IMR-90 (cell line): ENCODE measurements at regions not wholly inside any gene's neighbourhood (a gene's known extent, or its start where the extent isn't known, plus 50 kb on each side); places are given as distances from the start of the nearest gene placed in this dataset.
"Not testable (repeated sequence)": the region's sequence is repeated elsewhere in the genome, so short reads cannot be mapped to it uniquely, and the experiment has no call there.

ENCODE experiments used
- ATAC-seq: fragments of 200-7000 bp; cut with Tn5 transposase; 2 replicates; pipeline ENCODE4 v1.9.1; 2020; ENCODE audit warnings: low read depth, mild to moderate bottlenecking, moderate library complexity
- BruUV-seq: library from RNA; stranded (reverse); fragments of 400-500 nt; replicated peaks from 2 replicates; lab custom pipeline; 2021; lab: Mats Ljungman, UMichigan
- CTCF ChIA-PET: fragments of 300-600 bp; formaldehyde crosslinking; extraction: SDS; loops from one replicate; lab custom pipeline; 2021; ENCODE audit warnings: antibody characterized with exemption; lab: Yijun Ruan, JAX
- POLR2A ChIA-PET: fragments of 300-600 bp; sonication (Branson Sonifier 250); formaldehyde crosslinking; loops from one replicate; lab custom pipeline; 2022; ENCODE audit warnings: antibody characterized with exemption; ENCODE audit not compliant: unreplicated experiment; lab: Charles Lee
- DNase-seq: peaks from one replicate; pipeline ENCODE4 v3.0.0; 2013
- H2AFZ ChIP-seq: replicated peaks from 2 replicates; pipeline ENCODE3; 2013; ENCODE audit warnings: low read length, mild to moderate bottlenecking; ENCODE audit not compliant: poor library complexity
- H2AK5ac ChIP-seq: 2 replicates; pipeline ENCODE4 v1.6.1; 2013; ENCODE audit warnings: low read depth, low read length, inconsistent platforms
- H2AK9ac ChIP-seq: replicated peaks from 2 replicates; pipeline ENCODE3; 2013; ENCODE audit warnings: mild to moderate bottlenecking, low read depth, low read length, moderate library complexity; ENCODE audit not compliant: poor library complexity
- H2BK120ac ChIP-seq: 2 replicates; pipeline ENCODE4 v1.6.1; 2013; ENCODE audit warnings: low read depth, low read length, inconsistent platforms
- H2BK15ac ChIP-seq: 3 replicates; pipeline ENCODE4 v1.6.1; 2013; ENCODE audit warnings: low read depth, low read length, inconsistent platforms
- H2BK20ac ChIP-seq: 2 replicates; pipeline ENCODE4 v1.6.1; 2013; ENCODE audit warnings: low read depth, mild to moderate bottlenecking, inconsistent platforms, low read length, moderate library complexity
- H2BK5ac ChIP-seq: 2 replicates; pipeline ENCODE4 v1.6.1; 2013; ENCODE audit warnings: mild to moderate bottlenecking, low read depth, low read length, inconsistent platforms; ENCODE audit not compliant: poor library complexity, severe bottlenecking
- H3K14ac ChIP-seq: replicated peaks from 2 replicates; pipeline ENCODE4 v1.6.1; 2013; ENCODE audit warnings: low read depth, low read length, inconsistent platforms
- H3K18ac ChIP-seq: 2 replicates; pipeline ENCODE4 v1.6.1; 2013; ENCODE audit warnings: low read depth, low read length, control low read depth
- H3K23ac ChIP-seq: 2 replicates; pipeline ENCODE4 v1.6.1; 2013; ENCODE audit warnings: low read depth, low read length, inconsistent platforms
- H3K27ac ChIP-seq: 2 replicates; pipeline ENCODE4 v1.5.1; 2013; ENCODE audit warnings: mild to moderate bottlenecking, control low read depth, low read length; ENCODE audit not compliant: insufficient read depth
- H3K27me3 ChIP-seq: 2 replicates; pipeline ENCODE4 v1.6.1; 2013; ENCODE audit warnings: low read length; ENCODE audit not compliant: control insufficient read depth, insufficient read depth
- H3K36me3 ChIP-seq: 2 replicates; pipeline ENCODE4 v1.6.1; 2013; ENCODE audit warnings: low read length, mixed read lengths; ENCODE audit not compliant: control insufficient read depth, insufficient read depth
- H3K4ac ChIP-seq: 2 replicates; pipeline ENCODE4 v1.6.1; 2013; ENCODE audit warnings: low read depth, low read length, inconsistent platforms
- H3K4me1 ChIP-seq: 2 replicates; pipeline ENCODE4 v1.6.1; 2013; ENCODE audit warnings: low read length, mixed read lengths; ENCODE audit not compliant: control insufficient read depth, insufficient read depth
- H3K4me2 ChIP-seq: 2 replicates; pipeline ENCODE4 v1.6.1; 2013; ENCODE audit warnings: low read depth, mild to moderate bottlenecking, control low read depth, low read length, moderate library complexity
- H3K4me3 ChIP-seq: 2 replicates; pipeline ENCODE4 v1.5.1; 2013; ENCODE audit warnings: low read depth, mild to moderate bottlenecking, control low read depth, low read length, moderate library complexity; ENCODE audit not compliant: insufficient read depth
- H3K56ac ChIP-seq: 2 replicates; pipeline ENCODE4 v1.6.1; 2013; ENCODE audit warnings: low read length, inconsistent platforms; ENCODE audit not compliant: insufficient read depth; ENCODE audit errors: extremely low read depth
- H3K79me1 ChIP-seq, 2 experiments: 2 replicates each; pipeline ENCODE4 v1.6.1; 2013; ENCODE audit warnings: low read length in 2 of 2, inconsistent platforms in 1 of 2, low read depth in 1 of 2
- H3K9ac ChIP-seq: 2 replicates; pipeline ENCODE4 v1.6.1; 2013; ENCODE audit warnings: low read depth, low read length, control low read depth
- H3K9me1 ChIP-seq: 2 replicates; pipeline ENCODE4 v1.6.1; 2013; ENCODE audit warnings: low read length, inconsistent platforms; ENCODE audit not compliant: insufficient read depth
- H3K9me3 ChIP-seq: 2 replicates; pipeline ENCODE4 v1.6.1; 2013; ENCODE audit warnings: low read length; ENCODE audit not compliant: control insufficient read depth, insufficient read depth
- H4K20me1 ChIP-seq: 2 replicates; pipeline ENCODE4 v1.6.1; 2013; ENCODE audit warnings: low read length, inconsistent platforms; ENCODE audit not compliant: insufficient read depth
- H4K5ac ChIP-seq: 2 replicates; pipeline ENCODE4 v1.6.1; 2013; ENCODE audit warnings: mild to moderate bottlenecking, low read depth, low read length, control low read depth
- H4K8ac ChIP-seq, 2 experiments: 2 replicates each; pipeline ENCODE4 v1.6.1; 2013; ENCODE audit warnings: low read depth in 2 of 2, low read length in 2 of 2, control low read depth in 1 of 2, inconsistent platforms in 1 of 2
- H4K91ac ChIP-seq: 2 replicates; pipeline ENCODE4 v1.6.1; 2013; ENCODE audit warnings: low read depth, low read length, inconsistent platforms; ENCODE audit not compliant: insufficient read depth
- WGBS, 2 experiments: methylation state at CpG; one replicate each; pipeline versions ENCODE4 v1.1.5 to v1.1.7; 2013; ENCODE audit warnings: missing lambda C conversion rate in 2 of 2; ENCODE audit not compliant: insufficient read length in 1 of 2; ENCODE audit errors: extremely low coverage in 2 of 2; 5-methylcytosine and 5-hydroxymethylcytosine counted together
- dilution Hi-C: fragments of 300-500 bp; cut with HindIII; formaldehyde crosslinking; loops from one replicate; pipeline ENCODE4 v1.14.3; 2018; ENCODE audit warnings: low sequenced_read_pairs; ENCODE audit not compliant: unreplicated experiment
- in situ Hi-C: fragments of 300-500 bp; cut with MboI; formaldehyde crosslinking; loops from 3 replicates; pipeline ENCODE4 v1.14.3; 2019; ENCODE audit warnings: low sequenced_read_pairs, inconsistent platforms, mixed read lengths
- intact Hi-C: fragments of 100-400 bp; cut with micrococcal nuclease; formaldehyde crosslinking; loops from 2 replicates; pipeline ENCODE4 v1.10.0; 2022

- H4K5ac ChIP-seq, H3K14ac ChIP-seq, H4K91ac ChIP-seq, POLR2A ChIA-PET, intact Hi-C loops, H3K79me1 ChIP-seq, H2AK9ac ChIP-seq, H3K4ac ChIP-seq, H2BK120ac ChIP-seq, BruUV-seq, H2BK20ac ChIP-seq, H3K9me3 ChIP-seq, in situ Hi-C loops, H2BK15ac ChIP-seq, H3K9me1 ChIP-seq, H3K23ac ChIP-seq, dilution Hi-C loops, H2AFZ ChIP-seq, H3K27me3 ChIP-seq, H3K56ac ChIP-seq, ATAC-seq, H3K27ac ChIP-seq, H3K4me1 ChIP-seq, H4K20me1 ChIP-seq, H3K4me3 ChIP-seq, H3K4me2 ChIP-seq, H2BK5ac ChIP-seq, H2AK5ac ChIP-seq, H3K36me3 ChIP-seq, DNase-seq, H3K18ac ChIP-seq, H3K9ac ChIP-seq, CTCF ChIA-PET, H4K8ac ChIP-seq: not testable (repeated sequence)
- no CpG with 5 or more reads among the region's 6 CpGs for WGBS, 2 experiments
These were observed 162.5 kb upstream of the CCZ1B start for GRCh38 chr7:6988608-6989007.

- DNase-seq, H2AK9ac ChIP-seq, POLR2A ChIA-PET, H3K79me1 ChIP-seq, H2BK15ac ChIP-seq, H3K18ac ChIP-seq, H2BK120ac ChIP-seq, in situ Hi-C loops, H3K23ac ChIP-seq, CTCF ChIA-PET, H3K4ac ChIP-seq, H3K4me1 ChIP-seq, H3K56ac ChIP-seq, intact Hi-C loops, H4K5ac ChIP-seq, dilution Hi-C loops, H3K4me3 ChIP-seq, H3K4me2 ChIP-seq, H3K9me3 ChIP-seq, H2BK20ac ChIP-seq, H4K91ac ChIP-seq, H2AFZ ChIP-seq, H3K27me3 ChIP-seq, ATAC-seq, H4K20me1 ChIP-seq, H3K9me1 ChIP-seq, H2BK5ac ChIP-seq, H3K14ac ChIP-seq, H3K36me3 ChIP-seq, BruUV-seq, H2AK5ac ChIP-seq, H3K27ac ChIP-seq, H3K9ac ChIP-seq, H4K8ac ChIP-seq: not testable (repeated sequence)
- WGBS, 2 experiments = 80% methylated on average over 2 of the region's 5 CpGs; no CpG with 5 or more reads in 1 of the 2 experiments
These were observed 163.9 kb upstream of the CCZ1B start for GRCh38 chr7:6989968-6990367.
